ENCODE measurements at regions not wholly inside any gene's neighbourhood (a gene's known extent, or its start where the extent isn't known, plus 50 kb on each side); places are given as distances from the start of the nearest gene placed in this dataset.

DNA sequence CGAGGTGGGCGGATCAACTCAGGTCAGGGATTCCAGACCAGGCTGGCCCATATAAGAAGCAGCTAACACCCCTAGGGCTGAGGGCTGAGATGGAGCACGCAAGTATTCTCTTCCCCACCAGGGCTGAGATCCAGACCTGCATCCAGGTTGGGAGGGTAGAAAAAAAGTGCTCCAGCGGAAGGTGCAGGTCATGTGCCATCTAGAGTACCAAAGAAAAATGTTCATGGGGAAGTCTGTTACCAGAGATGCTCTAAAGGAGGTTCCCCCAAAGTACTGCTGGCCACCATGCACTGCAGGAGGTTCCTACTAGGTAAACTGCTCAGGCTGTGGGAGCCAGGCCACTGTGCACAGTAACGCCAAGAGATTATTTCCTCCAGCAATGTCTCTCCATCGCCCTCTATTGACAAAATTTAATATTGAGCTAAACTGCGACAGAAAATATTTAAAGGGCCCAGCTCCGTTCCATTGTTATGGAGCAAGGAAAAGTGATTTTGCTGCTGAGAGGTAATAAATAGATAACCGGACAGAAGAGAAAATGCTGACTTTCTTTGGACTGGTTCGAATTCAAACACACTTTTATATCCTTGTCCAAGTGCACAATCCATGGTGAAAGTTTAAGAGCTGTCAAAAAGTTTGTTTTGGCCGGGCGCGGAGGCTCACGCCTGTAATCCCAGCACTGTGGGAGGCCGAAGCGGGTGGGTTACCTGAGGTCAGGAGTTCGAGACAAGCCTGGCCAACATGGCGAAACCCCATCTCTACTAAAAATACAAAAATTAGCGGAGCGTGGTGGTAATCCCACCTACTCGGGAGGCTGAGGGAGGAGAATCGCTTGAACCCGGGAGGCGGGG lies 159.9 kb downstream of the OR2B2 start:
- no peak overlapping the region for H4K8ac ChIP-seq (replicated peaks; ENCODE audit: insufficient read length, low read depth, low read length)
- H3K4me2 ChIP-seq (ENCODE audit: insufficient read depth, insufficient read length, low read length) = peak overlapping the region; percentile 85
- H3K56ac ChIP-seq (ENCODE audit: insufficient read length, low read depth, low read length) = no peak overlapping the region
- peaks cover 13% of the 10 kb centered on the region for H3K27me3 ChIP-seq (ENCODE audit: insufficient read depth, low read length)
- H3K18ac ChIP-seq (ENCODE audit: insufficient read length, low read depth, low read length) = no peak overlapping the region
- peaks cover 81% of the 10 kb centered on the region for H3K27me3 Mint-ChIP-seq (ENCODE audit: low read depth)
- H4K20me1 ChIP-seq (ENCODE audit: control insufficient read depth, insufficient read depth, insufficient read length) = no peaks in the 10 kb centered on the region
- peak; percentile 67 for DNase-seq
- H3K4me1 ChIP-seq (ENCODE audit: insufficient read depth, low read length) = no peaks in the 10 kb centered on the region
- no peaks in the 10 kb centered on the region for H3K79me2 ChIP-seq (ENCODE audit: insufficient read depth, low read length)
- peak overlapping the region in 1 of 3 experiments; percentile 25; a peak in 1 of 7 replicates for H3K27ac Mint-ChIP-seq
- H3K4ac ChIP-seq (ENCODE audit: low read depth, low read length) = no peak overlapping the region
- no peaks in the 10 kb centered on the region for H3K36me3 Mint-ChIP-seq (ENCODE audit: insufficient read depth in 1 of 3, low read depth in 3 of 3)
- H3K9ac ChIP-seq (ENCODE audit: extremely low read depth, insufficient read length, low read length) = no peak overlapping the region
- no peak overlapping the region for H2BK120ac ChIP-seq (ENCODE audit: low read depth, low read length, poor library complexity, severe bottlenecking)
- H3K4me3 Mint-ChIP-seq = peak overlapping the region; percentile 90 to 100
- H3K23ac ChIP-seq (ENCODE audit: insufficient read length, low read depth, low read length) = no peak overlapping the region
- no peak overlapping the region for H3K27ac ChIP-seq (ENCODE audit: insufficient read length, low read depth, low read length)
- no CpG with 5 or more reads among the region's 24 CpGs for WGBS (ENCODE audit: extremely low coverage, insufficient read length, low lambda C conversion rate)
- H4K5ac ChIP-seq (ENCODE audit: insufficient read length, low read depth, low read length) = no peak overlapping the region
- no peaks in the 10 kb centered on the region for H3K79me1 ChIP-seq (ENCODE audit: insufficient read depth, low read depth, low read length, poor library complexity, severe bottlenecking)
- H4K91ac ChIP-seq (ENCODE audit: insufficient read length, low read depth, low read length) = no peak overlapping the region
- TF ChIP-seq, protein P1, sequence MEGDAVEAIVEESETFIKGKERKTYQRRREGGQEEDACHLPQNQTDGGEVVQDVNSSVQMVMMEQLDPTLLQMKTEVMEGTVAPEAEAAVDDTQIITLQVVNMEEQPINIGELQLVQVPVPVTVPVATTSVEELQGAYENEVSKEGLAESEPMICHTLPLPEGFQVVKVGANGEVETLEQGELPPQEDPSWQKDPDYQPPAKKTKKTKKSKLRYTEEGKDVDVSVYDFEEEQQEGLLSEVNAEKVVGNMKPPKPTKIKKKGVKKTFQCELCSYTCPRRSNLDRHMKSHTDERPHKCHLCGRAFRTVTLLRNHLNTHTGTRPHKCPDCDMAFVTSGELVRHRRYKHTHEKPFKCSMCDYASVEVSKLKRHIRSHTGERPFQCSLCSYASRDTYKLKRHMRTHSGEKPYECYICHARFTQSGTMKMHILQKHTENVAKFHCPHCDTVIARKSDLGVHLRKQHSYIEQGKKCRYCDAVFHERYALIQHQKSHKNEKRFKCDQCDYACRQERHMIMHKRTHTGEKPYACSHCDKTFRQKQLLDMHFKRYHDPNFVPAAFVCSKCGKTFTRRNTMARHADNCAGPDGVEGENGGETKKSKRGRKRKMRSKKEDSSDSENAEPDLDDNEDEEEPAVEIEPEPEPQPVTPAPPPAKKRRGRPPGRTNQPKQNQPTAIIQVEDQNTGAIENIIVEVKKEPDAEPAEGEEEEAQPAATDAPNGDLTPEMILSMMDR (conservative IDR thresholded peaks at IDR 0.05) = peak; percentile 86
- H2BK5ac ChIP-seq (ENCODE audit: insufficient read length, low read length) = no peak overlapping the region
- no peak overlapping the region for H2AFZ ChIP-seq (ENCODE audit: low read length)
- H3T11ph ChIP-seq (ENCODE audit: low read length) = no peak overlapping the region
- no peaks in the 10 kb centered on the region for H3K9me3 ChIP-seq (ENCODE audit: control insufficient read depth, low read depth, low read length)
- H3K23me2 ChIP-seq (ENCODE audit: insufficient read length, low read depth, low read length, poor library complexity, severe bottlenecking) = peaks cover 5% of the 10 kb centered on the region
- no peaks in the 10 kb centered on the region; a peak in 3 of 5 replicates for H3K9me3 Mint-ChIP-seq
- H3K4me1 Mint-ChIP-seq = peaks cover 19 to 22% of the 10 kb centered on the region in 2 experiments
- no peak overlapping the region for H2AK5ac ChIP-seq (ENCODE audit: insufficient read length, low read length)
- H3K14ac ChIP-seq (ENCODE audit: insufficient read depth, low read length) = no peak overlapping the region
- no peak overlapping the region for H2BK12ac ChIP-seq (ENCODE audit: insufficient read length, low read depth, low read length)
- H2BK20ac ChIP-seq (ENCODE audit: low read depth, low read length, poor library complexity, severe bottlenecking) = no peak overlapping the region
- H2BK15ac ChIP-seq (ENCODE audit: low read depth, low read length) = no peak overlapping the region
